GM19463 (cell line): ENCODE measurements at regions not wholly inside any gene's neighbourhood (a gene's known extent, or its start where the extent isn't known, plus 50 kb on each side); places are given as distances from the start of the nearest gene placed in this dataset.
"Not testable (repeated sequence)": the region's sequence is repeated elsewhere in the genome, so short reads cannot be mapped to it uniquely, and the experiment has no call there.

Source experiments
- ATAC-seq: cut with Tn5 transposase; IDR thresholded peaks from one replicate; pipeline ENCODE4 v1.9.1; 2021; ENCODE audit warnings: mild to moderate bottlenecking, moderate library complexity; ENCODE audit not compliant: unreplicated experiment

- no peak for ATAC-seq
These were observed 1085.0 kb upstream of the ALCAM start for GRCh38 chr3:104281713-104282112.

GRCh38 chr3:104286645-104287044 lies 1080.1 kb upstream of the ALCAM start:
- ATAC-seq: no peak

GRCh38 chr3:104291437-104291851 lies 1075.3 kb upstream of the ALCAM start:
- peak; percentile 65 for ATAC-seq

- ATAC-seq: peak; percentile 28
These were observed 1074.8 kb upstream of the ALCAM start for GRCh38 chr3:104291878-104292277.

GRCh38 chr3:104297617-104298016 lies 1069.1 kb upstream of the ALCAM start:
- ATAC-seq: no peak

- no peak for ATAC-seq
These were observed 1068.0 kb upstream of the ALCAM start for GRCh38 chr3:104298662-104299061.

- ATAC-seq: no peak
These were observed 1050.6 kb upstream of the ALCAM start for GRCh38 chr3:104316118-104316517.

- ATAC-seq: no peak
These were observed 1043.5 kb upstream of the ALCAM start for GRCh38 chr3:104323226-104323625.

GRCh38 chr3:104347291-104347690 lies 1019.4 kb upstream of the ALCAM start:
- ATAC-seq: no peak

GRCh38 chr3:104349836-104350235 lies 1016.9 kb upstream of the ALCAM start:
- ATAC-seq: no peak

- no peak for ATAC-seq
These were observed 1012.8 kb upstream of the ALCAM start for GRCh38 chr3:104353951-104354350.

GRCh38 chr3:104359546-104359945 lies 1007.2 kb upstream of the ALCAM start:
- ATAC-seq: no peak

GRCh38 chr3:104360038-104360437 lies 1006.7 kb upstream of the ALCAM start:
- no peak for ATAC-seq

GRCh38 chr3:104361748-104362147 lies 1005.0 kb upstream of the ALCAM start:
- ATAC-seq: not testable (repeated sequence)

- no peak for ATAC-seq
These were observed 1004.4 kb upstream of the ALCAM start for GRCh38 chr3:104362319-104362718.

GRCh38 chr3:104367000-104367399 lies 999.7 kb upstream of the ALCAM start:
- ATAC-seq: no peak

- ATAC-seq: no peak
These were observed 997.9 kb upstream of the ALCAM start for GRCh38 chr3:104368760-104369159.

GRCh38 chr3:104385421-104385820 lies 981.3 kb upstream of the ALCAM start:
- ATAC-seq: no peak

GRCh38 chr3:104388619-104389018 lies 978.1 kb upstream of the ALCAM start:
- no peak for ATAC-seq

GRCh38 chr3:104392327-104392726 lies 974.4 kb upstream of the ALCAM start:
- no peak for ATAC-seq

- no peak for ATAC-seq
These were observed 969.6 kb upstream of the ALCAM start for GRCh38 chr3:104396974-104397669.

- no peak for ATAC-seq
These were observed 969.0 kb upstream of the ALCAM start for GRCh38 chr3:104397713-104398112.

GRCh38 chr3:104402902-104403301 lies 963.8 kb upstream of the ALCAM start:
- ATAC-seq: no peak
